ENCODE measurements at regions not wholly inside any gene's neighbourhood (a gene's known extent, or its start where the extent isn't known, plus 50 kb on each side); places are given as distances from the start of the nearest gene placed in this dataset.

DNA sequence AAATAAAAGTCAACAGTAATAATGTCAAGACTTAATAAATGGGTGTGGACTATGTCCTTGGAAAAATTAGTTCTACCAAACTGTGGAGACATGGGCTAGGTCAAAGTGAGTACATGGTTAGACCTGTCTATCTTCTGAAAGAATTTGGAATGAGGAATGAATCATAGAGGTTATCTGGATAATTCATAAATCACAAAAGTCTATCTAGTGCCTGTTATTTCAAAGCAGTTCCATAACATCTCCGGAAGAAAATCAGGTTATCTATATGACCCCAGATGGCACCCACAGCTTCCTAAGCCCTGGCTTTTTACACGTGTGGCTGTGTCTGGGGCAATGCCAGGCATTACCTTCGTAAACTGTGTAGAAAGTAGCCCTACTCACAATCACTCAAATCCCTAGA lies 272.0 kb downstream of the ETAA1 start:
- intact Hi-C loops (cut with DNase I): no loop called here
- ATAC-seq (no peak), DNase-seq (no peak)

- intact Hi-C loops (cut with DNase I): no loop called here
- no peak for ATAC-seq
Observed at GRCh38 chr2:67669766-67670165, 272.6 kb downstream of the ETAA1 start.

GRCh38 chr2:67670747-67671183 lies 273.6 kb downstream of the ETAA1 start:
- intact Hi-C loops (cut with DNase I): no loop called here
- DNase-seq (peak; percentile 26), ATAC-seq (peak in 1 of 2 donors; percentile 58)

More at GRCh38 chr2:67669766-67670165, 272.6 kb downstream of the ETAA1 start:
- DNase-seq: no peak

- ATAC-seq: no peak
- intact Hi-C loops (cut with DNase I): no loop called here
- no peak for DNase-seq
Observed at GRCh38 chr2:67671464-67672450, 274.6 kb downstream of the ETAA1 start.

DNA sequence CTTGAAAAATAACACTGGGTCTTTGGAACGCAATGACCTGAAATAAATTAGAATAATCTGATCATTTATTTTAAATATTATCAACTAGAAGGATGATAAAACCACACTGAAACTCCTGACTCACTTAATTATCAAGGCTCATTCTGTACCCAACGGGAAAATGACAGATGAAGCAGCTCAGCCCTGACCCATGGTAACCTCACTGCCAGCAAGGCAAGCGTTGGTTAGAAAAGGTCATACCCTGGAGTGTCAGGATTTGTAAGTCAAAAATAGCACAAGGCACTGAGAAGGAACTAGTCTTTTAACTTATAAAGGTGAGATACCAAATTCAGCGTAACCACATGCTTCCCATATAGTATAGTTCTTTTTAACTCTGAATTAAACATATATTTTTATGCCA lies 277.5 kb downstream of the ETAA1 start:
- ATAC-seq: peak; percentile 79
- intact Hi-C loops (cut with DNase I): no loop called here
- DNase-seq: no peak

GRCh38 chr2:67684991-67685390 lies 287.9 kb downstream of the ETAA1 start:
- intact Hi-C loops (cut with DNase I): no loop called here
- no peak for ATAC-seq
- DNase-seq: no peak

DNA sequence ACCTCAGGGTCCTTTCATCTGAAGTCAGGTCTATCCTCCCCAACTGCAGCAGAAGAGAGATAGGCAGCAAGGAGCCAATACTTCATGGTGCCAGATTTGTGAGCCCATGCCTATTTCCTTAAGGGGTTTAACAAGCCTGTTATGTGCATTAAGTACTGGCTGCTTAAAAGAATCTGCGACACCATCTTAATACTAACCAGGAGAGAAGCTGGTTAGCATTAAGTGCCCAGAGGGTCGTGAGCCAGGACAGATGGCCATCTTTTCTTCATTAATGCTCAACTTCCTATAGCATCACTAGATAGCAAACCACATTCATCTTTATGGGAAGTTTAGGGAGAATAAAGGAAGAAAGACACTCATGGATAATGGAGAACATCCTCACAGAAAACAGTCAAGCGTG lies 289.1 kb downstream of the ETAA1 start:
- intact Hi-C loops (cut with DNase I): no loop called here

DNA sequence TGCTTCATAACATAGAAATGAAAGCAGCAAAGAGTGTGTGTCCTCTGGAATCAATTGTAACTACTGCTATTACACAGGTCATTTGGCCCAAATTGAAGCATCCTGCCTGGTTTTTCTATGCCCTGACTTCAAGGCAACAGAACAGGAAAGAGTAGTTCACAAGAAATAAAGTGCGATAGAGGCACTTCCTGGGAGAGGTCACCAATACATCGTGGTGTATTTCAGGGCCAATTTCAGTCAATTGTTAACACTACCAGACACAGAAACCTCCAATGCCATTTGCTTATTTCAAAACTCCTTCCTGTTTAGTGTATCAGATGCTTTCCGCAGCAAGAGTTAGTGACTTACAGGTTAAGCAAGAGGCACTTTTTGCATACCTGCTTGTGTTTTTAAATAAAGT lies 292.1 kb downstream of the ETAA1 start:
- intact Hi-C loops (cut with DNase I): no loop called here
- ATAC-seq (no peak), DNase-seq (no peak)

More for the DNA sequence above, 289.1 kb downstream of the ETAA1 start:
- DNase-seq (no peak), ATAC-seq (no peak)

DNA sequence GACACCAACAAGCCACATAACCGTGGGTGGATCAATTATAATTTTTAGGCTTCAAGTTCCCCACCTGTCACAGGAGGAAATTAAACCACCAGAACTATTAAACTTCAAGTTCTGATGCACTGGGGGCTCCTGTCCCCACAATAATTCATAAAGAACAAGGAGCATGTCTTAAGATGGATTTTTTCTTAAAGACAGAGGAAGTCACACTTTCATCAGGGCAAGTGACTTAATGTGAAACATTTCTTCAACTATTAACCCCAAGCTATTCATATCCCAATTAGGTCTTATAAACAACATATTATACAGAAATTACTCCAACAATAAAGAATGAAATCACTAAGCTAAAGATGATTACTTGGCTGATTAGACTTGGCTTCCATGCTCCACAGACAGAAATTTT lies 292.5 kb downstream of the ETAA1 start:
- intact Hi-C loops (cut with DNase I): no loop called here
- DNase-seq (no peak), ATAC-seq (no peak)

DNA sequence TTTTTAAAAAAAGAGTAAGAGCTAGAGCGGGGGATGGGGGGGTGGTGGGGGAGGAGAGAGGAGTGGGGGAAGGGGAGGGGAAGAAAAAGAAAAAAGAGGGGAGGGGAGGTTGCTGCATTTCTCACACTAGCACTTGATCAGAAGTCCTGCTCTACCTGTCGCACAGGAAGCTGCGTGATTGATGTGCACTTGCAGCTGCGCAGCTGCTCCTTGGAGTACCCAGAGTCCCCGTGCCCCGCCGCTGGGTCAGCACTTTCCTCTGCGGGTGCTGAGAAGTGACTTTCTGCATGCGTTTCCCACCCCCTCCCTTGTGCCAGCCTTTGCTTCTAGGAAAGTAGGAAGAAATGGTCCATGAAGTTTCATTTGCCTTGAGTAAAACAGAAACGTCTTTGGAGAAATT lies 297.3 kb downstream of the ETAA1 start:
- intact Hi-C loops (cut with DNase I): no loop called here
- ATAC-seq (no peak), DNase-seq (no peak)

DNA sequence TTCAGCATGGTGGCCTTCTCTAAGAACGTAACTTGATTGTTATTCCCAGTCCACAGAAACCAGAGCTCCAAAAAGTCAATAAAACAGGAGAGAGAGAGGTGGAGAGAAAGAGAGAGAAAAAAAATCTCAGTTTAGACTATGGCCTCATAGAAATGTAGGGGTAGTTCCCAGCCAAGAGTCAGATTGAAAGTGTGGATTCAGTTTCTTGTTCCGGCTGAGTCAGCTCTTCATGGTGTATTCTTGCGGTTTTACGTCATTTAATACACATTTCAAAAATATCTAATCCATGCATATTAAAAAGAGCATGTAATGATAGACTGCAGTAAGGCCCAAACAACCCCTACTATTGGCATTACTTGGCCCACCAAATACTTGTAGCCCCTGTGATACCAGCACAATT lies 303.9 kb downstream of the ETAA1 start:
- intact Hi-C loops (cut with DNase I): no loop called here
- no peak for ATAC-seq
- no peak for DNase-seq

DNA sequence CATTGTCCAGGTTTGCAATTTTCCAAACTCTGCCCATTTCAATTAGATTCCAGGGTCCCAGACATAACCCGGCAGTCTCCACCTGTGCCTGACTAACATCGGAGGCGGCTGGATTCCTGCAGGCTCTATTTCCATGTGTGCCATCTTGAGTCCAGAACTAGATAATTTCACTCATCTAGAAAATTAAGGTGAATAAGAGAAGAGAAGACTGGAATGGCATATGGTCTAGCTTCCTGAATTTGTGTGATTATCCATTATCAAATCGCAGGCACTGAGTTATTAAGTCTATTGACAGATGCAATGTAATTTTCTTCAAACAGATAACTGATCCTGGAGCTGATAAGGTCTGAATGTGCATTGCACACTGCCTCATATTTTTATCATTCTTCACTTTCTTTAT lies 305.2 kb downstream of the ETAA1 start:
- DNase-seq (no peak), ATAC-seq (no peak)
- intact Hi-C loops (cut with DNase I): no loop called here

DNA sequence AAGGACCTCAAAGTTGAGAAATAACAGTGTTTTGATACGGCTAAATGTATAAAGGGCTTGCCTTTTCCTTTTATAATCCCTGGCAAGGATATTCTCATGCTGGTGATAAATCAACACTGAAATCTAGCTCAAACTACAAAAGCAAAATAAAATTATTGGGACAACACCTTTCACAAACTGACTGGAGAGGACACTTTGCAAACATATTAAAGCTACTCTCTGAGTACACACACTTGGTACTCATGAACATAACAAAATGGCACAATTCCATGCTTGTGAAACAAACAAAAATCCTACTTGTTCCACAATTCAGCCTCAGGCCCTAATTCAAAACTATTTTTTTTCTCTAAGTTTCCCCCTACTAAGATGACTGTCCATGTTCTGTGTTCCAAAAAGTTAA lies 305.8 kb downstream of the ETAA1 start:
- ATAC-seq: no peak
- no peak for DNase-seq
- intact Hi-C loops (cut with DNase I): no loop called here

DNA sequence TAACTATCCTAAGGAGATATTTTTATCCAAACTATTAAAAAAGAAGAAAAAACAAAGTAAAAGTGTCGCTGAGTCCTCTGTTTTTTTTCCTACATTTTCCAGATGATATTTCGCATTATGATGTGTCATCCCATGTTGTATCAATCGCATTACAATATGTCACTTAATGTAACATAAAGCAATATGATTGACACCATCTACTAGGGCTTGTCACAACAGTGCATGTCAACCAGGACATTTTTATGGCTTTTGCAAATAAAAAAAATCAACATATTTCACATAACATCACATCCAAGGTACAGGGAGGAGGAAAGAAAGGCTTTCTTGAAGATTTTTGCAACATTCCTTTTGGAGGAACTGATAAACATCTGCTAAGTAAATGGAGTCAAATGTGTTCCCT lies 308.9 kb downstream of the ETAA1 start:
- DNase-seq: no peak
- ATAC-seq: no peak
- intact Hi-C loops (cut with DNase I): no loop called here

DNA sequence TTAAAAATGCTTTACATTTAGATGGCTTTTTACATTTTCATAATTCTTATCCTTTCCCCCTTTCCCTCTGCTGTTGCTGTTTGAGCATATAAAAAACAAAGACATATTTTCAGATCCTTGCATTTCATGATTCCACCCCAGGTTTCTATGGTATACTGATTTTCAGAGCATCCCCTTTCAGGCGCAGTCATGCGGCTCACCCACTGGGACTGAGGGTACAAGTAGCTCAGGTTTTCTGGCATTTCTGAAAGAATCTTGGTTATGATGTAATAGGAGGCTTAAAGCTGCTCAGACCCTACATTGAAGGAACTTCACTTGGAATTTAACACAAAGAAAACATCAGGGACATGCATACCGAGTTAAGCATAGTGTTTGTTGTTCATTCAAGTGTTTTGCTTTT lies 310.8 kb downstream of the ETAA1 start:
- DNase-seq (no peak), ATAC-seq (no peak)
- intact Hi-C loops (cut with DNase I): no loop called here

- intact Hi-C loops (cut with DNase I): no loop called here
- ATAC-seq (no peak), DNase-seq (no peak)
Observed at GRCh38 chr2:67709835-67710234, 312.7 kb downstream of the ETAA1 start.

DNA sequence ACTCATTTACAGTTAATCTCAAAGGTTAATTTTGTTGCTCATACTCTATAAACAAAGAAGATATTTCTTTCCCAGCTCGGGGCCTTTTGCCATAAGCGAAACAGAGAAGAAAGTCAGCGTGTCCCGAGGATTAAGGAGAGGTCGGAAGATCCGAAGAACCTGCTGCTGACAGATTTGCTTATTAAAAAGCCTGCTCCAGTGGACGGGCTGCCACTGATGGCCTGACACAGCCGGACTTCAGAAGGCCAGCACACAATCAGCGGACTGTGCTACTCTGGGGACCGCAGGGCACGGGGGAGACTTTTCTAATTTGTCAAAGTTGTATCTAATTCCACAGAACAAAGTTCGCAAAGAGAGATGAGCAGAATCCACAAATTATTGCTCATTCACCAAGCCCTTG lies 315.4 kb downstream of the ETAA1 start:
- ATAC-seq (no peak), DNase-seq (no peak)
- intact Hi-C loops (cut with DNase I): no loop called here

GRCh38 chr2:67713376-67713775 lies 316.2 kb downstream of the ETAA1 start:
- no peak for DNase-seq
- intact Hi-C loops (cut with DNase I): no loop called here
- no peak for ATAC-seq

DNA sequence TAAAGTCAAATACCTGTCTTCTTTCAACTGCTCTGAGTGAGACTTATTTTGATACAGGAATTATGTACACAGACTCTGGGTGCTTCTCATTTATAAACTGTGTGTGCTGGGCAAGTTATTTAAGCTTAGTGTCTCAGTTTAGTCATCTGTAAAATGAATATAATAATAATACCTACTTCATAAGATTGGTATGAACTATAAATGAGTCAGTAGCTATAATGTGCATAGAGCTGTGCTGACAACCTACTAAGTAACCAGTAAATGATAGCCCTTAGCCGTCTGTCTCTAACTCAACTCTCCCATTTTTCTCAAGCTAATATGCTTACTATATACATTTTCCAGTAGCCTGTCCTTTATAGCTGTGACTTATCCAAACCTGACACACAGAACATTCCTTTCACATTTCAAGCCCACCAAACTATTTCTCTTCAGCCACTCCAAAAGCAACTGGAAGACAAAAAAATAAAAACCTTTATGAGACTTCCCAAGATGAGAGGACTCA lies 319.8 kb downstream of the ETAA1 start:
- DNase-seq (no peak), ATAC-seq (no peak)
- intact Hi-C loops (cut with DNase I): no loop called here

DNA sequence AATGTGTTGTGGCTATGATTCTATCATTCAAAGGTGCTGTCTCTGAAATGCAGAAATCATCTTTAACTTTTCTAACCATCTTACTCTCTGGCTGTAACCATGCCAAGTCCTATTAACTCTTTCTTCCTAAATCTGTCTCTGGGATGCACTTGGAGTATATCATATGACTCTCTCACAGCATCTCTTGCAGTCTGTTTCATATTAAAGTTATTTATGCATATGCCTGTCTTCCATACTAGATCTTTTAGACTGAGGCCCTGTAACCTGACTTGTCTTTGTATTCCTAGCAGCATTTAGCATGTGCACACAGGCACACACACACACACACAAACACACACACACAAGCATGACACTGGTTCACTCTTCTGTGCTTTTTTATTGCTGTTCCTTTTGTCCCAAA lies 320.6 kb downstream of the ETAA1 start:
- ATAC-seq (no peak), DNase-seq (no peak)
- intact Hi-C loops (cut with DNase I): no loop called here

- ATAC-seq: no peak
- intact Hi-C loops (cut with DNase I): no loop called here
- DNase-seq: no peak
Observed at GRCh38 chr2:67719351-67719750, 322.2 kb downstream of the ETAA1 start.

All from left cardiac atrium (tissue), 4 donors.